Astrocyte (in vitro differentiated cells and primary cell): ENCODE measurements at regions not wholly inside any gene's neighbourhood (a gene's known extent, or its start where the extent isn't known, plus 50 kb on each side); places are given as distances from the start of the nearest gene placed in this dataset.

Experiments used
- DNase-seq: peaks from one replicate; pipeline ENCODE4 v3.0.0-alpha.2; 2010; ENCODE audit warnings: low read depth
- FAIRE-seq: peaks from 2 replicates; lab custom pipeline; 2011; peaks lifted over from hg19 to GRCh38; lab: Jason Lieb, UNC
- H2AFZ ChIP-seq: 2 replicates; pipeline ENCODE4 v1.6.0; 2012; ENCODE audit warnings: low read depth, low read length, inconsistent platforms
- H3K27ac ChIP-seq: 2 replicates; pipeline ENCODE4 v1.5.1; 2011; ENCODE audit warnings: low read depth, low read length, inconsistent platforms
- H3K27me3 ChIP-seq: 2 replicates; pipeline ENCODE4 v1.6.0; 2011; ENCODE audit warnings: low read length, inconsistent platforms; ENCODE audit not compliant: insufficient read depth
- H3K36me3 ChIP-seq: 2 replicates; pipeline ENCODE4 v1.5.1; 2011; ENCODE audit warnings: low read length, inconsistent platforms; ENCODE audit not compliant: insufficient read depth
- H3K4me1 ChIP-seq: 2 replicates; pipeline ENCODE4 v1.5.1; 2011; ENCODE audit warnings: low read length, inconsistent platforms; ENCODE audit not compliant: insufficient read depth
- H3K4me2 ChIP-seq: 2 replicates; pipeline ENCODE4 v1.6.0; 2012; ENCODE audit warnings: low read length, inconsistent platforms
- H3K4me3 ChIP-seq: 2 replicates; pipeline ENCODE4 v1.5.1; 2011; ENCODE audit warnings: low read depth, mild to moderate bottlenecking, low read length, inconsistent platforms; ENCODE audit not compliant: insufficient read depth
- H3K79me2 ChIP-seq: 2 replicates; pipeline ENCODE4 v1.6.0; 2012; ENCODE audit warnings: mild to moderate bottlenecking, low read length, inconsistent platforms; ENCODE audit not compliant: insufficient read depth
- H3K9ac ChIP-seq: 2 replicates; pipeline ENCODE4 v1.6.0; 2012; ENCODE audit warnings: mild to moderate bottlenecking, low read length, inconsistent platforms
- H3K9me3 ChIP-seq: 2 replicates; pipeline ENCODE4 v1.5.1; 2012; ENCODE audit warnings: low read depth, mild to moderate bottlenecking, low read length, inconsistent platforms; ENCODE audit not compliant: insufficient read depth
- H4K20me1 ChIP-seq: 2 replicates; pipeline ENCODE4 v1.6.0; 2012; ENCODE audit warnings: low read length, inconsistent platforms; ENCODE audit not compliant: insufficient read depth
- H3K27ac Mint-ChIP-seq: one replicate; pipeline ENCODE4 v1.8.0; 2021; ENCODE audit warnings: mild to moderate bottlenecking, mixed read lengths; ENCODE audit not compliant: unreplicated experiment
- H3K27me3 Mint-ChIP-seq: one replicate; pipeline ENCODE4 v1.8.0; 2021; ENCODE audit warnings: low read depth, mixed read lengths; ENCODE audit not compliant: unreplicated experiment
- H3K36me3 Mint-ChIP-seq: one replicate; pipeline ENCODE4 v1.8.0; 2021; ENCODE audit warnings: low read depth, mixed read lengths; ENCODE audit not compliant: unreplicated experiment
- H3K4me1 Mint-ChIP-seq: one replicate; pipeline ENCODE4 v1.8.0; 2021; ENCODE audit warnings: low read depth, mixed read lengths; ENCODE audit not compliant: unreplicated experiment
- H3K4me3 Mint-ChIP-seq: one replicate; pipeline ENCODE4 v1.8.0; 2021; ENCODE audit warnings: mild to moderate bottlenecking, moderate library complexity, mixed read lengths; ENCODE audit not compliant: unreplicated experiment
- H3K9me3 Mint-ChIP-seq: one replicate; pipeline ENCODE4 v1.8.0; 2021; ENCODE audit warnings: mild to moderate bottlenecking, mixed read lengths; ENCODE audit not compliant: unreplicated experiment
- EZH2 ChIP-seq: IDR thresholded peaks from 2 replicates; pipeline ENCODE4 v1.6.1; 2012; ENCODE audit warnings: mild to moderate bottlenecking, low read length, inconsistent platforms; ENCODE audit not compliant: insufficient read depth
- TF ChIP-seq, protein P1 (sequence below): IDR thresholded peaks from 2 replicates; pipeline ENCODE4 v1.5.1; 2011; ENCODE audit warnings: low read depth, mild to moderate bottlenecking, inconsistent platforms, low read length, moderate library complexity; ENCODE audit not compliant: insufficient read depth

DNA sequence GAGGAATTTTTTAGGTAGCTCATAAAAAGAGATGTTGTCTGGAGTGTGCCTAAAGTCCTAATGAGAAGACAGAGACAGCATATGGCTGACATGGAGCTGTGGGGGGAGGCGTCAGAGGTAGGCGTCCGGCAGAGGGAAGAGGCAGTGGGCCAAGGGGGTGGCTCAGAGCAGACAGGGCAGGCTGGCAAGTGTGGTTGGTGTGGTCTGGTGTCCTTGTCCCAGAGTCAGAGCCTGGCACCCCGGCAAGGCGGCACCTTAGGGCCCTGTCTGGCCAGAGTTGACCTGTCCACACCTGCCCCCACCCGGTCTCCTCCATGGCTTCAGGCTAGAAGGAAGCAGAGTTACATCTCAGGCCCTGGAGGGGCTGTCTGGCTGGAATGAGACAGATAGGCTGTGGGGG, 220.3 kb upstream of the ZNF32 start:
- no peak for TF ChIP-seq EZH2
- TF ChIP-seq, protein P1, sequence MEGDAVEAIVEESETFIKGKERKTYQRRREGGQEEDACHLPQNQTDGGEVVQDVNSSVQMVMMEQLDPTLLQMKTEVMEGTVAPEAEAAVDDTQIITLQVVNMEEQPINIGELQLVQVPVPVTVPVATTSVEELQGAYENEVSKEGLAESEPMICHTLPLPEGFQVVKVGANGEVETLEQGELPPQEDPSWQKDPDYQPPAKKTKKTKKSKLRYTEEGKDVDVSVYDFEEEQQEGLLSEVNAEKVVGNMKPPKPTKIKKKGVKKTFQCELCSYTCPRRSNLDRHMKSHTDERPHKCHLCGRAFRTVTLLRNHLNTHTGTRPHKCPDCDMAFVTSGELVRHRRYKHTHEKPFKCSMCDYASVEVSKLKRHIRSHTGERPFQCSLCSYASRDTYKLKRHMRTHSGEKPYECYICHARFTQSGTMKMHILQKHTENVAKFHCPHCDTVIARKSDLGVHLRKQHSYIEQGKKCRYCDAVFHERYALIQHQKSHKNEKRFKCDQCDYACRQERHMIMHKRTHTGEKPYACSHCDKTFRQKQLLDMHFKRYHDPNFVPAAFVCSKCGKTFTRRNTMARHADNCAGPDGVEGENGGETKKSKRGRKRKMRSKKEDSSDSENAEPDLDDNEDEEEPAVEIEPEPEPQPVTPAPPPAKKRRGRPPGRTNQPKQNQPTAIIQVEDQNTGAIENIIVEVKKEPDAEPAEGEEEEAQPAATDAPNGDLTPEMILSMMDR = no peak
- Histone ChIP-seq H3K36me3 (no peaks in the 10 kb centered on the region), H3K4me2 (no peak overlapping the region), H4K20me1 (no peaks in the 10 kb centered on the region), H3K9me3 (no peaks in the 10 kb centered on the region), H3K9ac (no peak overlapping the region), H3K4me3 (no peak overlapping the region), H3K27me3 (peaks cover 6% of the 10 kb centered on the region), H3K27ac (no peak overlapping the region), H3K79me2 (no peaks in the 10 kb centered on the region), H3K4me1 (peaks cover 23% of the 10 kb centered on the region), H2AFZ (no peak overlapping the region)
- Mint-ChIP-seq H3K4me3 (no peak overlapping the region), H3K27ac (no peak overlapping the region), H3K4me1 (peaks cover 8% of the 10 kb centered on the region), H3K9me3 (peaks cover 5% of the 10 kb centered on the region), H3K27me3 (peaks cover 7% of the 10 kb centered on the region), H3K36me3 (no peaks in the 10 kb centered on the region)
- no peak for DNase-seq
- FAIRE-seq = no peak

DNA sequence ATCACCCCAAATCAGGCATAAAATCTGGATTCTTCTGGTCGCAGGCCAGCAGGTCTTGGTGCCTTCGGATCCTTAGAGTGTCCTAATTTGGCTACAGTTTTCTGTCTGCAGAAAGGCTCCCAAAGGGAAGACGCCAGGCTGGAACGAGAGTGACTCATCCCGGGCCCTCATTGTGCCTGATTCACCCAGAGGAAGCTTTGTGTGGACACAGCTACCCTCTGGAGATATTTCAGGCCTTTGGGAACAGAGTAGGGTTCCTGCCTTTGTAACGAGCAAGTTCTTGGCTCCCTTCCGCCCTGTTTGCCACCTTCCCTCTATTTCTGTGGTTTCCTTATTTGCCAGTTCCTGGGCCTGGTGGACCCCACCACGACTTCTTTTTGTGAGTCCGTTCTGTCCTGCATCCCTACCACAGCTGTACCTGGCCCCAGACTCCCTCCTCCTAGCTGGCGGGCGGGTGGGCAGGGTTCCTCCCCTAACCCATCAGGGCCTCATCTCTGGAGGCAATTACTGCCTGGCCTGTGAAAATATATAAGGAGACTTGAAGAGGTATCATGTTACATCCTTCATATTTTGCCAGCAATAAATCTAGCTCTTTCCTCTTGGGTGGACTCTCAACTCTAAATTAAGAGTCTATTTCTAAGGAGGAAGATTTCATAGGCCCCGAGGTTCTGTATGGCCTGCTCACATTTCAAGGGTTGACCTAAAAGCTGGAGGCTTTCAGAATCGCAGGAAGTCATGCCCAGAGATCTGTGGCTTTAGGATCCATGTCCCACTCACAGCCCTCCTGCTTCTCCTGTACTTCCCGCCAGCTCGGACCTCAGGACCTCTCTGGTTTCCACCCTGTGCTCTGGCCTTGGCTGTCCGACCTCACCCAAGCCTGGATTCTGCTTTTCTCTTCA, 219.2 kb upstream of the ZNF32 start:
- no peaks in the 10 kb centered on the region for H4K20me1 ChIP-seq
- H3K4me3 ChIP-seq = no peak overlapping the region
- no peaks in the 10 kb centered on the region for H3K36me3 ChIP-seq
- no peak overlapping the region for H3K4me3 Mint-ChIP-seq
- peak overlapping the region; percentile 46 for H2AFZ ChIP-seq
- peaks cover 5% of the 10 kb centered on the region for H3K27me3 Mint-ChIP-seq
- peak; percentile 82 for DNase-seq
- peaks cover 32% of the 10 kb centered on the region for H3K4me1 ChIP-seq
- no peaks in the 10 kb centered on the region for H3K36me3 Mint-ChIP-seq
- peaks cover 14% of the 10 kb centered on the region for H3K4me1 Mint-ChIP-seq
- TF ChIP-seq EZH2 = no peak
- TF ChIP-seq, protein P1 = no peak
- no peaks in the 10 kb centered on the region for H3K9me3 ChIP-seq
- no peaks in the 10 kb centered on the region for H3K79me2 ChIP-seq
- FAIRE-seq = peak; percentile 100
- peak overlapping the region; percentile 31 for H3K27ac ChIP-seq
- peaks cover 5% of the 10 kb centered on the region for H3K27me3 ChIP-seq
- H3K27ac Mint-ChIP-seq = peak overlapping the region; percentile 47
- peaks cover 4% of the 10 kb centered on the region for H3K9me3 Mint-ChIP-seq
- H3K9ac ChIP-seq = no peak overlapping the region
- peak overlapping the region; percentile 55 for H3K4me2 ChIP-seq

DNA sequence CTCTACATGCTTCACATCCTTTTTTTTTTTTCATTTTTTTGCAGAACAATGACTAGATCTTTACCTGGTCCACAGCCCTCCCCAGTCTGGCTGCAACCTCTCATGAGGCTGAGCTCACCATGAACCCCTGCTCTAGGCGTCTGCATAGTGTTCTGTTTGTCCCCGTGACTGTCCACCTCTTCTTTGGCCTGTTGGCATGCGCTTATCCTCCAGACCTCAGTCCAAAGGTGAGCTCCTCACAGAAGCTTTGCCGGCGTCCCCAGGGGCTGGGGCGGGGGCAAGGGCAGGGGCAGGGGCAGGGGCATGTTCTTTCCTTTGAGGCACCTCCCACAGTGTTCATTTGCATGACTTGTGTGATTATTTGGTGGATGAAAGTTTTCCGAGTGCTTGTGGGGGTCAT, 218.4 kb upstream of the ZNF32 start:
- Histone ChIP-seq H3K4me1 (peaks cover 40% of the 10 kb centered on the region), H3K79me2 (no peaks in the 10 kb centered on the region), H3K36me3 (no peaks in the 10 kb centered on the region), H4K20me1 (no peaks in the 10 kb centered on the region), H3K4me3 (no peak overlapping the region), H3K27ac (no peak overlapping the region), H3K4me2 (no peak overlapping the region), H3K27me3 (peaks cover 5% of the 10 kb centered on the region), H2AFZ (no peak overlapping the region), H3K9me3 (no peaks in the 10 kb centered on the region), H3K9ac (no peak overlapping the region)
- DNase-seq (no peak), FAIRE-seq (no peak)
- TF ChIP-seq, protein P1 = no peak
- no peak for TF ChIP-seq EZH2
- Mint-ChIP-seq H3K4me3 (no peak overlapping the region), H3K4me1 (peaks cover 15% of the 10 kb centered on the region), H3K36me3 (no peaks in the 10 kb centered on the region), H3K27ac (no peak overlapping the region), H3K27me3 (peaks cover 5% of the 10 kb centered on the region), H3K9me3 (no peaks in the 10 kb centered on the region)
